OCI-LY7 (cell line): ENCODE measurements at regions not wholly inside any gene's neighbourhood (a gene's known extent, or its start where the extent isn't known, plus 50 kb on each side); places are given as distances from the start of the nearest gene placed in this dataset.

Experiments used
- BruUV-seq: library from RNA; stranded (reverse); fragments of 400-500 nt; replicated peaks from 2 replicates; lab custom pipeline; 2021; lab: Mats Ljungman, UMichigan
- CTCF ChIA-PET: fragments of 300-600 bp; sonication (Branson Sonifier 250); formaldehyde crosslinking; loops from one replicate; lab custom pipeline; 2022; ENCODE audit warnings: antibody characterized with exemption; ENCODE audit not compliant: unreplicated experiment; lab: Charles Lee
- POLR2A ChIA-PET: fragments of 300-600 bp; sonication (Branson Sonifier 250); formaldehyde crosslinking; loops from one replicate; lab custom pipeline; 2022; ENCODE audit warnings: antibody characterized with exemption; lab: Charles Lee
- DNase-seq: peaks from one replicate; pipeline ENCODE4 v3.0.0-alpha.2; 2015; ENCODE audit warnings: low spot score
- H2AFZ ChIP-seq: fragments of 200-600 bp; sonication (generic), shearing (Covaris generic); 2 replicates; pipeline ENCODE4 v1.6.1; 2014; ENCODE audit warnings: mild to moderate bottlenecking, antibody characterized with exemption, low read length, moderate library complexity
- H3K27ac ChIP-seq: fragments of 200-600 bp; sonication (generic); 2 replicates; pipeline ENCODE4 v1.5.1; 2014; ENCODE audit warnings: mixed run types, low read depth, mild to moderate bottlenecking, moderate library complexity, low read length, inconsistent platforms; ENCODE audit not compliant: poor library complexity, severe bottlenecking
- H3K36me3 ChIP-seq: fragments of 200-600 bp; sonication (generic); 2 replicates; pipeline ENCODE4 v1.6.1; 2014; ENCODE audit warnings: mild to moderate bottlenecking, antibody characterized with exemption, low read length, moderate library complexity, mixed read lengths; ENCODE audit not compliant: insufficient read depth
- H3K4me1 ChIP-seq: fragments of 200-600 bp; sonication (generic); 2 replicates; pipeline ENCODE4 v1.5.1; 2014; ENCODE audit warnings: mild to moderate bottlenecking, low read length; ENCODE audit not compliant: insufficient read depth, poor library complexity, severe bottlenecking
- H3K4me2 ChIP-seq: fragments of 200-600 bp; sonication (generic); 2 replicates; pipeline ENCODE4 v1.6.1; 2014; ENCODE audit warnings: mild to moderate bottlenecking, low read length
- H3K4me3 ChIP-seq: fragments of 200-600 bp; sonication (generic); 2 replicates; pipeline ENCODE4 v1.5.1; 2014; ENCODE audit warnings: mild to moderate bottlenecking, low read depth, low read length; ENCODE audit not compliant: poor library complexity, severe bottlenecking
- H3K79me2 ChIP-seq: fragments of 200-600 bp; sonication (generic); 2 replicates; pipeline ENCODE4 v1.6.1; 2016; ENCODE audit warnings: low read depth, mild to moderate bottlenecking, low read length, moderate library complexity, mixed read lengths; ENCODE audit not compliant: insufficient read depth
- H3K9me2 ChIP-seq: fragments of 200-600 bp; sonication (generic); 2 replicates; pipeline ENCODE4 v1.6.1; 2016; ENCODE audit warnings: mild to moderate bottlenecking, low read length, mixed read lengths; ENCODE audit not compliant: insufficient read depth
- H3K9me3 ChIP-seq: fragments of 200-600 bp; sonication (generic); 2 replicates; pipeline ENCODE4 v1.6.1; 2014; ENCODE audit warnings: mild to moderate bottlenecking, mixed run types, low read length, mixed read lengths
- H4K20me1 ChIP-seq: fragments of 200-600 bp; sonication (generic); 2 replicates; pipeline ENCODE4 v1.6.1; 2014; ENCODE audit warnings: mild to moderate bottlenecking, antibody characterized with exemption, low read length, moderate library complexity, mixed read lengths; ENCODE audit not compliant: insufficient read depth
- EZH2phosphoT487 ChIP-seq: fragments of 200-600 bp; sonication (generic); IDR thresholded peaks from 2 replicates; pipeline ENCODE4 v1.6.1; 2018; ENCODE audit warnings: low read depth, borderline replicate concordance, mild to moderate bottlenecking, mixed run types, antibody characterized with exemption, low read length, moderate library complexity, mixed read lengths
- intact Hi-C: fragments of 100-400 bp; cut with micrococcal nuclease; formaldehyde crosslinking; loops from one replicate; pipeline ENCODE4 v1.10.0; 2022; ENCODE audit not compliant: unreplicated experiment
- TF ChIP-seq, protein P1 (sequence below): fragments of 200-600 bp; sonication (generic); conservative IDR thresholded peaks from 2 replicates; pipeline ENCODE4 v1.5.1; 2014; ENCODE audit warnings: mild to moderate bottlenecking, antibody characterized with exemption, low read length, moderate library complexity, mixed read lengths

GRCh38 chr3:154954757-154955156, 125.4 kb upstream of the MME start:
- BruUV-seq = no TSS peak
- intact Hi-C loops = loop anchor here (1.0 to 10.0 kb wide), 3 partner anchors 210 to 620 kb away; no protein-coding TSS in a partner anchor
- Histone ChIP-seq H3K4me1 (peaks cover 4% of the 10 kb centered on the region), H3K4me3 (no peak overlapping the region), H3K27ac (no peak overlapping the region), H3K9me3 (peaks cover 8% of the 10 kb centered on the region; the same call in 1 of the 2 replicates), H3K79me2 (no peaks in the 10 kb centered on the region), H3K4me2 (no peak overlapping the region), H3K36me3 (peaks cover 4% of the 10 kb centered on the region; the same call in 1 of the 2 replicates), H3K9me2 (no peaks in the 10 kb centered on the region), H2AFZ (peak overlapping the region; percentile 54; the same call in 1 of the 2 replicates), H4K20me1 (no peaks in the 10 kb centered on the region)
- CTCF ChIA-PET = interaction anchor here (0.9 kb wide), 1 partner anchor 369 kb away, joined by 3 read pairs; no protein-coding TSS in a partner anchor
- POLR2A ChIA-PET = interaction anchor here (0.6 to 1.2 kb wide), 5 partner anchors 10 to 1019 kb away, joined by 3 read pairs; no protein-coding TSS in a partner anchor
- no peak for TF ChIP-seq EZH2phosphoT487
- TF ChIP-seq, protein P1, sequence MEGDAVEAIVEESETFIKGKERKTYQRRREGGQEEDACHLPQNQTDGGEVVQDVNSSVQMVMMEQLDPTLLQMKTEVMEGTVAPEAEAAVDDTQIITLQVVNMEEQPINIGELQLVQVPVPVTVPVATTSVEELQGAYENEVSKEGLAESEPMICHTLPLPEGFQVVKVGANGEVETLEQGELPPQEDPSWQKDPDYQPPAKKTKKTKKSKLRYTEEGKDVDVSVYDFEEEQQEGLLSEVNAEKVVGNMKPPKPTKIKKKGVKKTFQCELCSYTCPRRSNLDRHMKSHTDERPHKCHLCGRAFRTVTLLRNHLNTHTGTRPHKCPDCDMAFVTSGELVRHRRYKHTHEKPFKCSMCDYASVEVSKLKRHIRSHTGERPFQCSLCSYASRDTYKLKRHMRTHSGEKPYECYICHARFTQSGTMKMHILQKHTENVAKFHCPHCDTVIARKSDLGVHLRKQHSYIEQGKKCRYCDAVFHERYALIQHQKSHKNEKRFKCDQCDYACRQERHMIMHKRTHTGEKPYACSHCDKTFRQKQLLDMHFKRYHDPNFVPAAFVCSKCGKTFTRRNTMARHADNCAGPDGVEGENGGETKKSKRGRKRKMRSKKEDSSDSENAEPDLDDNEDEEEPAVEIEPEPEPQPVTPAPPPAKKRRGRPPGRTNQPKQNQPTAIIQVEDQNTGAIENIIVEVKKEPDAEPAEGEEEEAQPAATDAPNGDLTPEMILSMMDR = peak; percentile 79
- peak; percentile 77 for DNase-seq

DNA sequence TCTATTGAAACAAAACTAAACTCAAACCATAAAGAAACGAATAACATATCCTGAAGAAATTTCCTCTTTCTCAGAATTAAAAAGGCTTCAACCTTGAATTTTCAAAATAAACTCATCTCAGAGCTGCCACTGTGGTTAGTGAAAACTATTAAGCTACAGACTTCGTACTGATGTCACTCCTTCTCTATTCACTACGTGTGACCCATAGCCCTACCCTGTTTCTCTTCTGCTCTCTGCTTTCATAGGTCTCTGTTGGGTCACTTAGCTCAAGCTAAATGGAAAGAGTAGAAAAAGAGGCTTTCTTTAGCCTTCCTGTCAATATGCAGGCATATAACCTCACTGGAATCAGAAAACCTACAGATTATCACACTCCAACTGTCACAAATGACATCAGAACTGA, 126.6 kb upstream of the MME start:
- Histone ChIP-seq H4K20me1 (no peaks in the 10 kb centered on the region), H2AFZ (peak overlapping the region; percentile 54; the same call in 1 of the 2 replicates), H3K9me3 (peaks cover 8% of the 10 kb centered on the region; the same call in 1 of the 2 replicates), H3K4me2 (peak overlapping the region; percentile 1; the same call in 1 of the 2 replicates), H3K4me1 (peaks cover 4% of the 10 kb centered on the region), H3K9me2 (no peaks in the 10 kb centered on the region), H3K79me2 (no peaks in the 10 kb centered on the region), H3K27ac (no peak overlapping the region), H3K4me3 (no peak overlapping the region), H3K36me3 (peaks cover under 1% of the 10 kb centered on the region; the same call in 1 of the 2 replicates)
- intact Hi-C loops = loop anchor here (10.0 kb wide), 2 partner anchors 211 to 619 kb away; no protein-coding TSS in a partner anchor
- TF ChIP-seq, protein P1 = no peak
- TF ChIP-seq EZH2phosphoT487 = no peak
- DNase-seq = peak; percentile 11
- ChIA-PET POLR2A (interaction anchor here (0.7 to 1.5 kb wide), 2 partner anchors 9 to 11 kb away, joined by 5 to 11 read pairs; no protein-coding TSS in a partner anchor), CTCF (no interaction called here)
- BruUV-seq = no TSS peak

DNA sequence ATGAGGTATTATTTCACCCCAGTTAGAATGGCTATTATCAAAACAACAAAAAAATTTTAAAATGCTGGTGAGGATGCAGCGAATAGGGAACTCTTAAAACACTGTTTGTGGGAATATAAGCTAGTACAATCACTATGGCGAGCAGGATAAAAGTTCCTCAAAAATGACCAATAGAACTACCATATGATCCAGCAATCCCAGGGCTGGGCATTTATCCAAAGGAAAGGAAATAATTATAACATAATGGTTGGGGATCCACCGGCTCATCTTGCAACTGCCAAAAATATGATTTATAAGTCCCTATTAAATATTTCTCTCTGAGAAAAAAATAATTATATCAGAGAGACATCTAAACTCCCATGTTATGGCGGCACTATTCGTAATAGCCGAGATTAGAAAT, 127.6 kb upstream of the MME start:
- Histone ChIP-seq H3K4me1 (peaks cover 4% of the 10 kb centered on the region), H3K9me2 (no peaks in the 10 kb centered on the region), H3K36me3 (no peaks in the 10 kb centered on the region), H4K20me1 (no peaks in the 10 kb centered on the region), H3K4me3 (no peak overlapping the region), H3K9me3 (peaks cover 8% of the 10 kb centered on the region; the same call in 1 of the 2 replicates), H3K4me2 (no peak overlapping the region), H2AFZ (no peak overlapping the region), H3K27ac (no peak overlapping the region), H3K79me2 (no peaks in the 10 kb centered on the region)
- no peak for DNase-seq
- TF ChIP-seq, protein P1 = no peak
- TF ChIP-seq EZH2phosphoT487 = no peak
- ChIA-PET CTCF (no interaction called here), POLR2A (interaction anchor here (0.5 to 1.2 kb wide), 3 partner anchors 14 to 253 kb away, joined by 3 read pairs; no protein-coding TSS in a partner anchor)
- intact Hi-C loops = loop anchor here (10.0 kb wide), 2 partner anchors 212 to 618 kb away; no protein-coding TSS in a partner anchor
- no TSS peak for BruUV-seq
